GM23338 (cell line): ENCODE measurements at regions not wholly inside any gene's neighbourhood (a gene's known extent, or its start where the extent isn't known, plus 50 kb on each side); places are given as distances from the start of the nearest gene placed in this dataset.

Source experiments
- ATAC-seq: fragments of 200-7000 bp; cut with Tn5 transposase; 3 replicates; pipeline ENCODE4 v1.9.1; 2020
- DNase-seq: peaks from one replicate; pipeline ENCODE4 v3.0.0-alpha.2; 2015; ENCODE audit warnings: low spot score
- H2AFZ ChIP-seq: fragments of 200-600 bp; sonication (generic); 2 replicates; pipeline ENCODE4 v1.8.0; 2016; ENCODE audit warnings: antibody characterized with exemption, mild to moderate bottlenecking, moderate library complexity
- H3F3A ChIP-seq: fragments of 200-600 bp; sonication (generic); replicated peaks from 2 replicates; pipeline ENCODE4 v1.8.0; 2017; ENCODE audit warnings: antibody characterized with exemption, mixed run types, low read depth
- H3K27ac ChIP-seq: fragments of 200-600 bp; sonication (generic); 2 replicates; pipeline ENCODE4 v1.6.1; 2016; ENCODE audit warnings: low read depth
- H3K27me3 ChIP-seq: fragments of 200-600 bp; sonication (generic); 2 replicates; pipeline ENCODE4 v1.8.0; 2016; ENCODE audit warnings: mild to moderate bottlenecking, mixed run types, moderate library complexity; ENCODE audit not compliant: insufficient read depth
- H3K36me3 ChIP-seq: fragments of 200-600 bp; sonication (generic); 2 replicates; pipeline ENCODE4 v1.8.0; 2016; ENCODE audit warnings: mild to moderate bottlenecking; ENCODE audit not compliant: insufficient read depth
- H3K4me1 ChIP-seq: fragments of 200-600 bp; sonication (generic); 2 replicates; pipeline ENCODE4 v1.8.0; 2016; ENCODE audit warnings: mild to moderate bottlenecking, moderate library complexity; ENCODE audit not compliant: insufficient read depth
- H3K4me2 ChIP-seq: fragments of 200-600 bp; sonication (generic); 2 replicates; pipeline ENCODE4 v1.7.1; 2017; ENCODE audit warnings: mixed run types
- H3K4me3 ChIP-seq: fragments of 200-600 bp; sonication (generic); 2 replicates; pipeline ENCODE4 v1.6.1; 2016; ENCODE audit warnings: mixed run types
- H3K79me2 ChIP-seq: fragments of 200-600 bp; sonication (generic); replicated peaks from 2 replicates; pipeline ENCODE4 v1.8.0; 2017; ENCODE audit warnings: mild to moderate bottlenecking; ENCODE audit not compliant: insufficient read depth
- H3K9me2 ChIP-seq: fragments of 200-600 bp; sonication (generic); 2 replicates; pipeline ENCODE4 v1.8.0; 2017; ENCODE audit not compliant: insufficient read depth
- H4K20me1 ChIP-seq: fragments of 200-600 bp; sonication (generic); replicated peaks from 2 replicates; pipeline ENCODE4 v1.8.0; 2017; ENCODE audit warnings: mild to moderate bottlenecking; ENCODE audit not compliant: insufficient read depth
- H3K27ac Mint-ChIP-seq: 2 replicates; pipeline ENCODE4 v1.8.0; 2020; ENCODE audit warnings: inconsistent platforms, mild to moderate bottlenecking, moderate library complexity, mixed read lengths
- H3K27me3 Mint-ChIP-seq: 3 replicates; pipeline ENCODE4 v1.8.0; 2022; ENCODE audit warnings: low read depth, mild to moderate bottlenecking, moderate library complexity, mixed read lengths, inconsistent platforms; ENCODE audit not compliant: insufficient read depth, poor library complexity
- H3K36me3 Mint-ChIP-seq: 3 replicates; pipeline ENCODE4 v1.8.0; 2021; ENCODE audit warnings: low read depth, mild to moderate bottlenecking, inconsistent platforms, moderate library complexity, mixed read lengths
- H3K4me1 Mint-ChIP-seq: 3 replicates; pipeline ENCODE4 v1.8.0; 2020; ENCODE audit warnings: mild to moderate bottlenecking, inconsistent platforms, mixed read lengths
- H3K4me3 Mint-ChIP-seq: 3 replicates; pipeline ENCODE4 v1.8.0; 2021; ENCODE audit warnings: moderate library complexity, mild to moderate bottlenecking, inconsistent platforms, mixed read lengths
- H3K9me3 Mint-ChIP-seq: 3 replicates; pipeline ENCODE4 v1.8.0; 2020; ENCODE audit warnings: moderate library complexity, mild to moderate bottlenecking, inconsistent platforms, mixed read lengths
- CREB1 ChIP-seq: fragments of 250-450 bp; sonication (Bioruptor Pico); IDR thresholded peaks from 2 replicates; pipeline ENCODE4 v1.5.0; 2020; ENCODE audit warnings: low read depth, mild to moderate bottlenecking, moderate library complexity
- EZH2 ChIP-seq: fragments of 200-600 bp; sonication (generic); IDR thresholded peaks from one replicate; pipeline ENCODE4 v1.8.0; 2017; ENCODE audit warnings: antibody characterized with exemption, mild to moderate bottlenecking, low read depth; ENCODE audit not compliant: unreplicated experiment
- EZH2phosphoT487 ChIP-seq: fragments of 200-600 bp; sonication (generic); IDR thresholded peaks from one replicate; pipeline ENCODE4 v1.8.1; 2018; ENCODE audit warnings: antibody characterized with exemption; ENCODE audit not compliant: unreplicated experiment
- STAT1 ChIP-seq: IDR thresholded peaks from one replicate; pipeline ENCODE4 v1.6.1; 2016; ENCODE audit warnings: antibody characterized with exemption; ENCODE audit not compliant: unreplicated experiment
- ZNF462 ChIP-seq: fragments of 250-450 bp; sonication (Bioruptor Pico); IDR thresholded peaks from 2 replicates; pipeline ENCODE4 v1.5.0; 2020; ENCODE audit warnings: mild to moderate bottlenecking, moderate library complexity
- TF ChIP-seq, protein P1 (sequence below): IDR thresholded peaks from 2 replicates; pipeline ENCODE4 v1.6.1; 2016; ENCODE audit warnings: antibody characterized with exemption
- TF ChIP-seq, protein P2 (sequence below): IDR thresholded peaks from one replicate; pipeline ENCODE4 v1.6.1; 2018; ENCODE audit warnings: antibody characterized with exemption; ENCODE audit not compliant: unreplicated experiment

DNA sequence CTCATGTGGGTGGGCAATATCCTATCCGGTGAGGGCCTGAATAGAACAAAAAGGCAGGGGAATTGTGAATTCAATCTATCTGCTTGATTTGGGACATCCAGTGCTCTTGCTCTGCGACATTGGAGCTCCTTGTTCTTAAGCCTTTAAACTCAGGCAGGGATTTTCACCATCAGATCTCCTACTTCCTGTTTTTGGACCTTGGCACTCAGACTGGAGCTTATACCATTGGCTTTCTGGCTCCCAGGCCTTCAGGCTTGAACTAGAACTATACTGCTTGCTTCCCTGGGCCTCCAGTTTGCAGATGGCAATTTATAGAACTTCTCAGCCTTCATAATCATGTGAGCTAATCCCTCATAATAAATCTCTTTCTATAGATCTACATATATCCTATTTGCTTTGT lies 134.3 kb upstream of the CLINT1 start:
- H4K20me1 ChIP-seq: no peaks in the 10 kb centered on the region
- TF ChIP-seq, protein P1, sequence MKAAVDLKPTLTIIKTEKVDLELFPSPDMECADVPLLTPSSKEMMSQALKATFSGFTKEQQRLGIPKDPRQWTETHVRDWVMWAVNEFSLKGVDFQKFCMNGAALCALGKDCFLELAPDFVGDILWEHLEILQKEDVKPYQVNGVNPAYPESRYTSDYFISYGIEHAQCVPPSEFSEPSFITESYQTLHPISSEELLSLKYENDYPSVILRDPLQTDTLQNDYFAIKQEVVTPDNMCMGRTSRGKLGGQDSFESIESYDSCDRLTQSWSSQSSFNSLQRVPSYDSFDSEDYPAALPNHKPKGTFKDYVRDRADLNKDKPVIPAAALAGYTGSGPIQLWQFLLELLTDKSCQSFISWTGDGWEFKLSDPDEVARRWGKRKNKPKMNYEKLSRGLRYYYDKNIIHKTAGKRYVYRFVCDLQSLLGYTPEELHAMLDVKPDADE: no peak
- TF ChIP-seq, protein P2, sequence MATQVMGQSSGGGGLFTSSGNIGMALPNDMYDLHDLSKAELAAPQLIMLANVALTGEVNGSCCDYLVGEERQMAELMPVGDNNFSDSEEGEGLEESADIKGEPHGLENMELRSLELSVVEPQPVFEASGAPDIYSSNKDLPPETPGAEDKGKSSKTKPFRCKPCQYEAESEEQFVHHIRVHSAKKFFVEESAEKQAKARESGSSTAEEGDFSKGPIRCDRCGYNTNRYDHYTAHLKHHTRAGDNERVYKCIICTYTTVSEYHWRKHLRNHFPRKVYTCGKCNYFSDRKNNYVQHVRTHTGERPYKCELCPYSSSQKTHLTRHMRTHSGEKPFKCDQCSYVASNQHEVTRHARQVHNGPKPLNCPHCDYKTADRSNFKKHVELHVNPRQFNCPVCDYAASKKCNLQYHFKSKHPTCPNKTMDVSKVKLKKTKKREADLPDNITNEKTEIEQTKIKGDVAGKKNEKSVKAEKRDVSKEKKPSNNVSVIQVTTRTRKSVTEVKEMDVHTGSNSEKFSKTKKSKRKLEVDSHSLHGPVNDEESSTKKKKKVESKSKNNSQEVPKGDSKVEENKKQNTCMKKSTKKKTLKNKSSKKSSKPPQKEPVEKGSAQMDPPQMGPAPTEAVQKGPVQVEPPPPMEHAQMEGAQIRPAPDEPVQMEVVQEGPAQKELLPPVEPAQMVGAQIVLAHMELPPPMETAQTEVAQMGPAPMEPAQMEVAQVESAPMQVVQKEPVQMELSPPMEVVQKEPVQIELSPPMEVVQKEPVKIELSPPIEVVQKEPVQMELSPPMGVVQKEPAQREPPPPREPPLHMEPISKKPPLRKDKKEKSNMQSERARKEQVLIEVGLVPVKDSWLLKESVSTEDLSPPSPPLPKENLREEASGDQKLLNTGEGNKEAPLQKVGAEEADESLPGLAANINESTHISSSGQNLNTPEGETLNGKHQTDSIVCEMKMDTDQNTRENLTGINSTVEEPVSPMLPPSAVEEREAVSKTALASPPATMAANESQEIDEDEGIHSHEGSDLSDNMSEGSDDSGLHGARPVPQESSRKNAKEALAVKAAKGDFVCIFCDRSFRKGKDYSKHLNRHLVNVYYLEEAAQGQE: no peak
- TF ChIP-seq EZH2 (no peak), ZNF462 (CRISPR knock-in tag) (no peak), STAT1 (no peak), CREB1 (CRISPR knock-in tag) (no peak), EZH2phosphoT487 (no peak)
- H3F3A ChIP-seq: no peaks in the 10 kb centered on the region
- no peak overlapping the region for H3K27ac ChIP-seq
- Mint-ChIP-seq H3K27ac (no peak overlapping the region), H3K9me3 (no peaks in the 10 kb centered on the region; the same call in 2 of the 3 replicates), H3K36me3 (no peaks in the 10 kb centered on the region), H3K27me3 (no peaks in the 10 kb centered on the region), H3K4me1 (peaks cover 7% of the 10 kb centered on the region; the same call in 2 of the 3 replicates), H3K4me3 (no peak overlapping the region)
- DNase-seq (no peak), ATAC-seq (no peak)
- peak overlapping the region; percentile 66 for H2AFZ ChIP-seq
- no peak overlapping the region for H3K4me3 ChIP-seq
- no peaks in the 10 kb centered on the region; the same call in 1 of the 2 replicates for H3K36me3 ChIP-seq
- H3K9me2 ChIP-seq: 0 out of 2 replicates have a peak, but pooled peaks cover 7% of the 10 kb centered on the region
- H3K4me1 ChIP-seq: no peaks in the 10 kb centered on the region
- H3K27me3 ChIP-seq: no peaks in the 10 kb centered on the region
- H3K79me2 ChIP-seq: no peaks in the 10 kb centered on the region
- no peak overlapping the region for H3K4me2 ChIP-seq
